CD14-positive monocyte (primary cell): ENCODE measurements at regions not wholly inside any gene's neighbourhood (a gene's known extent, or its start where the extent isn't known, plus 50 kb on each side); places are given as distances from the start of the nearest gene placed in this dataset.

Source experiments
- DNase-seq, 3 donors: peaks; one replicate each; pipeline ENCODE4 v3.0.0-alpha.2; 2011 to 2022
- H2AFZ ChIP-seq: 2 replicates; pipeline ENCODE4 v1.6.0; 2012; ENCODE audit warnings: mild to moderate bottlenecking, low read depth, low read length, inconsistent platforms; ENCODE audit not compliant: insufficient read depth, poor library complexity, severe bottlenecking
- H3K27ac ChIP-seq, 2 donors: 1 replicate in 1 of 2; 2 replicates in 1 of 2; pipeline ENCODE4 v1.5.1; 2012 to 2013; ENCODE audit warnings: low read length in 2 of 2, control low read depth in 1 of 2, inconsistent platforms in 1 of 2, low read depth in 1 of 2, mild to moderate bottlenecking in 1 of 2
- H3K27me3 ChIP-seq, 2 donors: one replicate each; pipeline versions ENCODE4 v1.6.0 to v1.6.1; 2011 to 2013; ENCODE audit warnings: low read length in 2 of 2; ENCODE audit not compliant: control insufficient read depth in 2 of 2, insufficient read depth in 2 of 2
- H3K36me3 ChIP-seq, 2 donors: replicated peaks in 1 of 2; 1 replicate in 1 of 2; 2 replicates in 1 of 2; pipeline versions ENCODE4 v1.5.1 to v1.6.1; 2012 to 2013; ENCODE audit warnings: low read length in 2 of 2, control low read depth in 1 of 2, inconsistent platforms in 1 of 2, mild to moderate bottlenecking in 1 of 2; ENCODE audit not compliant: insufficient read depth in 2 of 2, control insufficient read depth in 1 of 2
- H3K4me1 ChIP-seq, 2 donors: 1 replicate in 1 of 2; 2 replicates in 1 of 2; pipeline versions ENCODE4 v1.5.1 to v1.6.1; 2012 to 2013; ENCODE audit warnings: low read length in 2 of 2, control low read depth in 1 of 2, inconsistent platforms in 1 of 2, mild to moderate bottlenecking in 1 of 2, moderate library complexity in 1 of 2; ENCODE audit not compliant: insufficient read depth in 2 of 2, control insufficient read depth in 1 of 2
- H3K4me2 ChIP-seq: replicated peaks from 2 replicates; pipeline ENCODE3; 2012; ENCODE audit warnings: low read length, moderate library complexity, mild to moderate bottlenecking; ENCODE audit not compliant: poor library complexity, severe bottlenecking; ENCODE audit errors: extremely low read depth
- H3K4me3 ChIP-seq, 3 experiments: fragments of 200-600 bp in 1 of 3; sonication (generic) in 1 of 3; replicated peaks in 1 of 3; 1 replicate in 2 of 3; 2 replicates in 1 of 3; pipeline ENCODE4 v1.5.1; 2011 to 2013; ENCODE audit warnings: low read length in 3 of 3, mild to moderate bottlenecking in 3 of 3, control low read depth in 2 of 3, low read depth in 2 of 3, inconsistent platforms in 1 of 3, moderate library complexity in 1 of 3
- H3K79me2 ChIP-seq: 2 replicates; pipeline ENCODE4 v1.6.0; 2012; ENCODE audit warnings: mild to moderate bottlenecking, control low read depth, inconsistent platforms, low read length, moderate library complexity; ENCODE audit not compliant: insufficient read depth
- H3K9ac ChIP-seq: 2 replicates; pipeline ENCODE4 v1.6.0; 2017; ENCODE audit warnings: low read length, mild to moderate bottlenecking; ENCODE audit not compliant: insufficient read depth, poor library complexity, severe bottlenecking
- H3K9me3 ChIP-seq, 2 donors: replicated peaks in 1 of 2; 1 replicate in 1 of 2; 2 replicates in 1 of 2; pipeline versions ENCODE4 v1.5.1 to v1.6.1; 2012 to 2013; ENCODE audit warnings: low read length in 2 of 2, control low read depth in 1 of 2; ENCODE audit not compliant: control insufficient read depth in 1 of 2, insufficient read depth in 1 of 2
- H4K20me1 ChIP-seq: 2 replicates; pipeline ENCODE4 v1.6.0; 2012; ENCODE audit warnings: mild to moderate bottlenecking, low read length, control low read depth, moderate library complexity; ENCODE audit not compliant: insufficient read depth
- H3K27ac Mint-ChIP-seq, 7 donors: one replicate each; pipeline ENCODE4 v1.8.0; 2020; ENCODE audit warnings: mild to moderate bottlenecking in 7 of 7, mixed read lengths in 7 of 7, moderate library complexity in 6 of 7, inconsistent platforms in 2 of 7
- H3K27me3 Mint-ChIP-seq, 3 donors: one replicate each; pipeline ENCODE4 v1.8.0; 2021 to 2022; ENCODE audit warnings: low read depth in 3 of 3, mild to moderate bottlenecking in 3 of 3, mixed read lengths in 3 of 3, moderate library complexity in 3 of 3, inconsistent platforms in 1 of 3
- H3K36me3 Mint-ChIP-seq, 2 donors: one replicate each; pipeline ENCODE4 v1.8.0; 2020; ENCODE audit warnings: mixed read lengths in 2 of 2, inconsistent platforms in 1 of 2, mild to moderate bottlenecking in 1 of 2
- H3K4me1 Mint-ChIP-seq: one replicate; pipeline ENCODE4 v1.8.0; 2020; ENCODE audit warnings: mild to moderate bottlenecking, mixed read lengths
- H3K4me3 Mint-ChIP-seq, 2 donors: one replicate each; pipeline ENCODE4 v1.8.0; 2020; ENCODE audit warnings: mild to moderate bottlenecking in 2 of 2, mixed read lengths in 2 of 2, moderate library complexity in 1 of 2
- H3K9me3 Mint-ChIP-seq, 7 donors: one replicate each; pipeline ENCODE4 v1.8.0; 2020 to 2022; ENCODE audit warnings: mixed read lengths in 7 of 7, mild to moderate bottlenecking in 6 of 7, moderate library complexity in 6 of 7, inconsistent platforms in 2 of 7
- CTCF ChIP-seq: fragments of 200-600 bp; IDR thresholded peaks from one replicate; pipeline ENCODE4 v1.8.0; 2022; ENCODE audit warnings: antibody characterized with exemption, mild to moderate bottlenecking
- WGBS: methylation state at CpG from one replicate; pipeline ENCODE4 v1.1.5; 2013; ENCODE audit warnings: missing lambda C conversion rate; ENCODE audit not compliant: insufficient coverage; 5-methylcytosine and 5-hydroxymethylcytosine counted together
- intact Hi-C, 2 donors: fragments of 100-400 bp; cut with micrococcal nuclease; formaldehyde crosslinking; loops; one replicate each; pipeline versions ENCODE4 v1.15.0 to v1.15.1; 2023

- H3K4me2 ChIP-seq, result no peak overlapping the region
- no peaks in the 10 kb centered on the region for H3K36me3 ChIP-seq
- Mint-ChIP-seq H3K27ac (no peak overlapping the region), H3K4me1 (no peaks in the 10 kb centered on the region), H3K27me3 (peaks cover 0 to 9% (median 2%) of the 10 kb centered on the region in 3 donors), H3K36me3 (no peaks in the 10 kb centered on the region), H3K4me3 (no peak overlapping the region), H3K9me3 (peaks cover 0 to 2% (median 0%) of the 10 kb centered on the region in 7 donors)
- no peaks in the 10 kb centered on the region for H3K27me3 ChIP-seq
- H2AFZ ChIP-seq, result no peak overlapping the region
- no peaks in the 10 kb centered on the region for H3K9me3 ChIP-seq
- H3K4me1 ChIP-seq, result no peaks in the 10 kb centered on the region
- H3K79me2 ChIP-seq, result no peaks in the 10 kb centered on the region
- 88% methylated on average over 5 of the region's 9 CpGs for WGBS
- no peak overlapping the region for H3K9ac ChIP-seq
- DNase-seq, result no peak
- H3K27ac ChIP-seq, result no peak overlapping the region
- H4K20me1 ChIP-seq, result no peaks in the 10 kb centered on the region
- no peak overlapping the region for H3K4me3 ChIP-seq
- intact Hi-C loops, result no loop called here
- no peak for TF ChIP-seq CTCF
Measured at GRCh38 chr1:37149296-37149695, 115.0 kb upstream of the GRIK3 start.

GRCh38 chr1:37150986-37151385 lies 116.7 kb upstream of the GRIK3 start:
- no peak for DNase-seq
- Mint-ChIP-seq H3K4me1 (no peaks in the 10 kb centered on the region), H3K9me3 (peaks cover 0 to 4% (median 0%) of the 10 kb centered on the region in 7 donors), H3K36me3 (no peaks in the 10 kb centered on the region), H3K27ac (no peak overlapping the region), H3K27me3 (peaks cover 0 to 8% (median 2%) of the 10 kb centered on the region in 3 donors), H3K4me3 (no peak overlapping the region)
- H3K9me3 ChIP-seq, result no peaks in the 10 kb centered on the region
- no peaks in the 10 kb centered on the region for H3K79me2 ChIP-seq
- no peak overlapping the region for H3K4me2 ChIP-seq
- H3K4me1 ChIP-seq, result no peaks in the 10 kb centered on the region
- 64% methylated on average over 4 of the region's 5 CpGs for WGBS
- no peaks in the 10 kb centered on the region for H3K36me3 ChIP-seq
- no peak overlapping the region for H3K4me3 ChIP-seq
- no peak overlapping the region for H3K9ac ChIP-seq
- no peak overlapping the region for H3K27ac ChIP-seq
- H2AFZ ChIP-seq, result no peak overlapping the region
- TF ChIP-seq CTCF, result no peak
- no peaks in the 10 kb centered on the region for H3K27me3 ChIP-seq
- intact Hi-C loops, result no loop called here
- H4K20me1 ChIP-seq, result no peaks in the 10 kb centered on the region
